ENCODE measurements at regions not wholly inside any gene's neighbourhood (a gene's known extent, or its start where the extent isn't known, plus 50 kb on each side); places are given as distances from the start of the nearest gene placed in this dataset.

GRCh38 chr1:4119516-4120220 lies 219.6 kb upstream of the C1orf174 start:
- Mint-ChIP-seq H3K4me1 (no peaks in the 10 kb centered on the region), H3K4me3 (no peak overlapping the region), H3K27me3 (peaks cover 0 to 18% of the 10 kb centered on the region in 2 donors), H3K9me3 (no peaks in the 10 kb centered on the region), H3K36me3 (no peaks in the 10 kb centered on the region), H3K27ac (no peak overlapping the region)
- ChIA-PET CTCF (no interaction called here), POLR2A (no interaction called here)
- H3K4me1 ChIP-seq (ENCODE audit: insufficient read depth, low read length): no peaks in the 10 kb centered on the region
- H3K27ac ChIP-seq (ENCODE audit: low read depth, low read length): no peak overlapping the region
- peak in 1 of 5 donors; percentile 27 for DNase-seq
- no peaks in the 10 kb centered on the region for H3K9me3 ChIP-seq (ENCODE audit: low read length)
- H3K36me3 ChIP-seq (ENCODE audit: insufficient read depth, low read length): no peaks in the 10 kb centered on the region
- no peak overlapping the region for H3K4me3 ChIP-seq (ENCODE audit: low read length)
- no peaks in the 10 kb centered on the region for H3K27me3 ChIP-seq (ENCODE audit: insufficient read depth, low read length, poor library complexity, severe bottlenecking)

GRCh38 chr1:4120557-4121292 lies 220.7 kb upstream of the C1orf174 start:
- Histone ChIP-seq H3K36me3 (ENCODE audit: insufficient read depth, low read length) (no peaks in the 10 kb centered on the region), H3K9me3 (ENCODE audit: low read length) (no peaks in the 10 kb centered on the region), H3K27me3 (ENCODE audit: insufficient read depth, low read length, poor library complexity, severe bottlenecking) (no peaks in the 10 kb centered on the region), H3K4me1 (ENCODE audit: insufficient read depth, low read length) (no peaks in the 10 kb centered on the region), H3K4me3 (ENCODE audit: low read length) (no peak overlapping the region), H3K27ac (ENCODE audit: low read depth, low read length) (no peak overlapping the region)
- H3K4me3 Mint-ChIP-seq: no peak overlapping the region
- H3K27me3 Mint-ChIP-seq: peaks cover 0 to 18% of the 10 kb centered on the region in 2 donors
- DNase-seq: peak in 1 of 5 donors; percentile 23
- ChIA-PET CTCF (no interaction called here), POLR2A (no interaction called here)
- H3K9me3 Mint-ChIP-seq: no peaks in the 10 kb centered on the region
- H3K27ac Mint-ChIP-seq: no peak overlapping the region
- no peaks in the 10 kb centered on the region for H3K4me1 Mint-ChIP-seq
- H3K36me3 Mint-ChIP-seq: no peaks in the 10 kb centered on the region

GRCh38 chr1:4121293-4121684 lies 221.2 kb upstream of the C1orf174 start:
- H3K36me3 Mint-ChIP-seq: no peaks in the 10 kb centered on the region
- no peaks in the 10 kb centered on the region for H3K9me3 Mint-ChIP-seq
- H3K4me1 ChIP-seq (ENCODE audit: insufficient read depth, low read length): no peaks in the 10 kb centered on the region
- no peaks in the 10 kb centered on the region for H3K36me3 ChIP-seq (ENCODE audit: insufficient read depth, low read length)
- no peaks in the 10 kb centered on the region for H3K9me3 ChIP-seq (ENCODE audit: low read length)
- H3K4me1 Mint-ChIP-seq: no peaks in the 10 kb centered on the region
- ChIA-PET POLR2A (no interaction called here), CTCF (no interaction called here)
- H3K27ac Mint-ChIP-seq: no peak overlapping the region
- no peak for DNase-seq
- no peak overlapping the region for H3K4me3 Mint-ChIP-seq
- H3K27me3 Mint-ChIP-seq: peaks cover 0 to 16% of the 10 kb centered on the region in 2 donors
- H3K4me3 ChIP-seq (ENCODE audit: low read length): no peak overlapping the region
- no peak overlapping the region for H3K27ac ChIP-seq (ENCODE audit: low read depth, low read length)
- no peaks in the 10 kb centered on the region for H3K27me3 ChIP-seq (ENCODE audit: insufficient read depth, low read length, poor library complexity, severe bottlenecking)

- no peak overlapping the region for H3K4me3 Mint-ChIP-seq
- DNase-seq: no peak
- H3K9me3 Mint-ChIP-seq: no peaks in the 10 kb centered on the region
- ChIA-PET CTCF (no interaction called here), POLR2A (no interaction called here)
- H3K36me3 ChIP-seq (ENCODE audit: insufficient read depth, low read length): no peaks in the 10 kb centered on the region
- H3K4me1 ChIP-seq (ENCODE audit: insufficient read depth, low read length): no peaks in the 10 kb centered on the region
- no peak overlapping the region for H3K4me3 ChIP-seq (ENCODE audit: low read length)
- peaks cover 0 to 16% of the 10 kb centered on the region in 2 donors for H3K27me3 Mint-ChIP-seq
- no peak overlapping the region for H3K27ac Mint-ChIP-seq
- H3K27me3 ChIP-seq (ENCODE audit: insufficient read depth, low read length, poor library complexity, severe bottlenecking): no peaks in the 10 kb centered on the region
- H3K27ac ChIP-seq (ENCODE audit: low read depth, low read length): no peak overlapping the region
- H3K4me1 Mint-ChIP-seq: no peaks in the 10 kb centered on the region
- no peaks in the 10 kb centered on the region for H3K36me3 Mint-ChIP-seq
- no peaks in the 10 kb centered on the region for H3K9me3 ChIP-seq (ENCODE audit: low read length)
Observed at GRCh38 chr1:4121834-4122512, 221.9 kb upstream of the C1orf174 start.

GRCh38 chr1:4122513-4123160 lies 222.6 kb upstream of the C1orf174 start:
- Mint-ChIP-seq H3K27me3 (peaks cover 0 to 15% of the 10 kb centered on the region in 2 donors), H3K4me1 (no peaks in the 10 kb centered on the region), H3K27ac (no peak overlapping the region), H3K9me3 (peaks cover 0 to 2% (median 0%) of the 10 kb centered on the region in 5 donors), H3K4me3 (no peak overlapping the region), H3K36me3 (no peaks in the 10 kb centered on the region)
- Histone ChIP-seq H3K9me3 (ENCODE audit: low read length) (no peaks in the 10 kb centered on the region), H3K36me3 (ENCODE audit: insufficient read depth, low read length) (no peaks in the 10 kb centered on the region), H3K27me3 (ENCODE audit: insufficient read depth, low read length, poor library complexity, severe bottlenecking) (no peaks in the 10 kb centered on the region), H3K4me3 (ENCODE audit: low read length) (no peak overlapping the region), H3K27ac (ENCODE audit: low read depth, low read length) (no peak overlapping the region), H3K4me1 (ENCODE audit: insufficient read depth, low read length) (no peaks in the 10 kb centered on the region)
- ChIA-PET POLR2A (no interaction called here), CTCF (no interaction called here)
- no peak for DNase-seq

- Mint-ChIP-seq H3K4me3 (no peak overlapping the region), H3K9me3 (peaks cover 0 to 2% (median 0%) of the 10 kb centered on the region in 5 donors), H3K27ac (peak overlapping the region in 1 of 8 donors; percentile 89), H3K27me3 (peaks cover 0 to 1% of the 10 kb centered on the region in 2 donors), H3K4me1 (no peaks in the 10 kb centered on the region), H3K36me3 (no peaks in the 10 kb centered on the region)
- ChIA-PET CTCF (no interaction called here), POLR2A (no interaction called here)
- H3K4me3 ChIP-seq (ENCODE audit: low read length): no peak overlapping the region
- H3K36me3 ChIP-seq (ENCODE audit: insufficient read depth, low read length): no peaks in the 10 kb centered on the region
- no peak for DNase-seq
- H3K27me3 ChIP-seq (ENCODE audit: insufficient read depth, low read length, poor library complexity, severe bottlenecking): no peaks in the 10 kb centered on the region
- no peak overlapping the region for H3K27ac ChIP-seq (ENCODE audit: low read depth, low read length)
- no peaks in the 10 kb centered on the region for H3K4me1 ChIP-seq (ENCODE audit: insufficient read depth, low read length)
- no peaks in the 10 kb centered on the region for H3K9me3 ChIP-seq (ENCODE audit: low read length)
Observed at GRCh38 chr1:4124631-4125145, 224.6 kb upstream of the C1orf174 start.

GRCh38 chr1:4126251-4126650 lies 226.2 kb upstream of the C1orf174 start:
- no peak for DNase-seq
- no peak overlapping the region for H3K4me3 Mint-ChIP-seq
- no peaks in the 10 kb centered on the region for H3K9me3 ChIP-seq (ENCODE audit: low read length)
- CTCF ChIA-PET: no interaction called here
- no peak overlapping the region for H3K4me3 ChIP-seq (ENCODE audit: low read length)
- H3K4me1 ChIP-seq (ENCODE audit: insufficient read depth, low read length): no peaks in the 10 kb centered on the region
- H3K36me3 Mint-ChIP-seq: no peaks in the 10 kb centered on the region
- no peaks in the 10 kb centered on the region for H3K27me3 ChIP-seq (ENCODE audit: insufficient read depth, low read length, poor library complexity, severe bottlenecking)
- no peak overlapping the region for H3K27ac ChIP-seq (ENCODE audit: low read depth, low read length)
- H3K9me3 Mint-ChIP-seq: peaks cover 0 to 2% (median 0%) of the 10 kb centered on the region in 5 donors
- POLR2A ChIA-PET: no interaction called here
- H3K27ac Mint-ChIP-seq: no peak overlapping the region
- no peaks in the 10 kb centered on the region for H3K4me1 Mint-ChIP-seq
- peaks cover 0 to 1% of the 10 kb centered on the region in 2 donors for H3K27me3 Mint-ChIP-seq
- H3K36me3 ChIP-seq (ENCODE audit: insufficient read depth, low read length): no peaks in the 10 kb centered on the region

All from CD8-positive, alpha-beta memory T cell (primary cell).